Panc1 (cell line): ENCODE measurements at regions not wholly inside any gene's neighbourhood (a gene's known extent, or its start where the extent isn't known, plus 50 kb on each side); places are given as distances from the start of the nearest gene placed in this dataset.

Experiments used
- ATAC-seq: fragments of 200-7000 bp; cut with Tn5 transposase; 2 replicates; pipeline ENCODE4 v1.9.1; 2020; ENCODE audit warnings: mild to moderate bottlenecking, moderate library complexity
- BruUV-seq: library from RNA; stranded (reverse); fragments of 400-500 nt; replicated peaks from 2 replicates; lab custom pipeline; 2021; lab: Mats Ljungman, UMichigan
- CTCF ChIA-PET: fragments of 300-600 bp; sonication (Branson Sonifier 250); formaldehyde crosslinking; loops from one replicate; lab custom pipeline; 2022; ENCODE audit warnings: antibody characterized with exemption; lab: Charles Lee
- POLR2A ChIA-PET: fragments of 300-600 bp; sonication (Branson Sonifier 250); formaldehyde crosslinking; loops from one replicate; lab custom pipeline; 2022; ENCODE audit warnings: antibody characterized with exemption; lab: Charles Lee
- DNase-seq: peaks from one replicate; pipeline ENCODE4 v3.0.0-alpha.2; 2010; ENCODE audit warnings: low read depth, low spot score
- H3K27ac ChIP-seq: 2 replicates; pipeline ENCODE4 v1.5.1; 2011; ENCODE audit warnings: mild to moderate bottlenecking, low read length, inconsistent platforms
- H3K27me3 ChIP-seq: fragments of 200-500 bp; sonication (Bioruptor generic); 2 replicates; pipeline ENCODE4 v1.6.0; 2014; ENCODE audit warnings: low read length, inconsistent platforms; ENCODE audit not compliant: control insufficient read depth, insufficient read depth
- H3K36me3 ChIP-seq: fragments of 200-500 bp; sonication (Bioruptor generic); 2 replicates; pipeline ENCODE4 v1.5.1; 2014; ENCODE audit warnings: inconsistent platforms, mild to moderate bottlenecking, low read length, moderate library complexity; ENCODE audit not compliant: control insufficient read depth, insufficient read depth
- H3K4me1 ChIP-seq: 2 replicates; pipeline ENCODE4 v1.5.1; 2011; ENCODE audit warnings: inconsistent platforms, mild to moderate bottlenecking, low read length, moderate library complexity; ENCODE audit not compliant: control insufficient read depth, insufficient read depth
- H3K4me3 ChIP-seq, 2 experiments: 2 replicates each; pipeline ENCODE4 v1.5.1; 2011 to 2012; ENCODE audit warnings: low read depth in 2 of 2, low read length in 2 of 2, mild to moderate bottlenecking in 2 of 2, inconsistent platforms in 1 of 2, moderate library complexity in 1 of 2
- H3K9me3 ChIP-seq: fragments of 200-500 bp; sonication (Bioruptor generic); 2 replicates; pipeline ENCODE4 v1.5.1; 2014; ENCODE audit warnings: low read depth, mild to moderate bottlenecking, inconsistent platforms, low read length, moderate library complexity; ENCODE audit not compliant: control insufficient read depth, insufficient read depth
- POLR2AphosphoS5 ChIP-seq: IDR thresholded peaks from 2 replicates; pipeline ENCODE4 v1.6.1; 2012; ENCODE audit warnings: mild to moderate bottlenecking, low read depth, low read length, moderate library complexity
- REST ChIP-seq, 2 experiments: IDR thresholded peaks; 2 replicates each; pipeline ENCODE4 v1.6.1; 2011 to 2012; ENCODE audit warnings: low read depth in 2 of 2, control low read depth in 1 of 2, low read length in 1 of 2, mild to moderate bottlenecking in 1 of 2, moderate library complexity in 1 of 2; ENCODE audit not compliant: insufficient read depth in 1 of 2
- SIN3A ChIP-seq: IDR thresholded peaks from 2 replicates; pipeline ENCODE4 v1.6.1; 2012; ENCODE audit warnings: low read depth, mild to moderate bottlenecking, low read length, moderate library complexity, borderline replicate concordance; ENCODE audit not compliant: insufficient read depth
- TCF7L2 ChIP-seq: IDR thresholded peaks from 2 replicates; pipeline ENCODE4 v1.6.1; 2011; ENCODE audit warnings: mild to moderate bottlenecking, low read depth, low read length, inconsistent platforms
- in situ Hi-C: cut with HindIII; loops from 2 replicates; pipeline ENCODE4 v1.10.0; 2016; ENCODE audit warnings: low sequenced_read_pairs, low pct_unique_long_range_greater_than_20kb
- intact Hi-C: fragments of 100-400 bp; cut with micrococcal nuclease; formaldehyde crosslinking; loops from one replicate; pipeline ENCODE4 v1.10.0; 2022; ENCODE audit not compliant: unreplicated experiment
- TF ChIP-seq, protein P1 (sequence below): fragments of 450-650 bp; IDR thresholded peaks from 2 replicates; pipeline ENCODE4 v1.5.1; 2017; ENCODE audit warnings: mild to moderate bottlenecking

GRCh38 chr16:8096211-8096610 is 494.1 kb downstream of the TMEM114 start:
- in situ Hi-C loops, result no loop called here
- H3K36me3 ChIP-seq, result no peaks in the 10 kb centered on the region
- ChIA-PET CTCF (no interaction called here), POLR2A (no interaction called here)
- intact Hi-C loops, result no loop called here
- no peak overlapping the region for H3K27ac ChIP-seq
- BruUV-seq, result no TSS peak
- ATAC-seq, result no peak
- H3K9me3 ChIP-seq, result no peaks in the 10 kb centered on the region
- no peak for DNase-seq
- TF ChIP-seq TCF7L2, result no peak
- TF ChIP-seq, protein P1, sequence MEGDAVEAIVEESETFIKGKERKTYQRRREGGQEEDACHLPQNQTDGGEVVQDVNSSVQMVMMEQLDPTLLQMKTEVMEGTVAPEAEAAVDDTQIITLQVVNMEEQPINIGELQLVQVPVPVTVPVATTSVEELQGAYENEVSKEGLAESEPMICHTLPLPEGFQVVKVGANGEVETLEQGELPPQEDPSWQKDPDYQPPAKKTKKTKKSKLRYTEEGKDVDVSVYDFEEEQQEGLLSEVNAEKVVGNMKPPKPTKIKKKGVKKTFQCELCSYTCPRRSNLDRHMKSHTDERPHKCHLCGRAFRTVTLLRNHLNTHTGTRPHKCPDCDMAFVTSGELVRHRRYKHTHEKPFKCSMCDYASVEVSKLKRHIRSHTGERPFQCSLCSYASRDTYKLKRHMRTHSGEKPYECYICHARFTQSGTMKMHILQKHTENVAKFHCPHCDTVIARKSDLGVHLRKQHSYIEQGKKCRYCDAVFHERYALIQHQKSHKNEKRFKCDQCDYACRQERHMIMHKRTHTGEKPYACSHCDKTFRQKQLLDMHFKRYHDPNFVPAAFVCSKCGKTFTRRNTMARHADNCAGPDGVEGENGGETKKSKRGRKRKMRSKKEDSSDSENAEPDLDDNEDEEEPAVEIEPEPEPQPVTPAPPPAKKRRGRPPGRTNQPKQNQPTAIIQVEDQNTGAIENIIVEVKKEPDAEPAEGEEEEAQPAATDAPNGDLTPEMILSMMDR, result no peak
- no peak for TF ChIP-seq REST (IDR thresholded peaks at IDR 0.05; ENCODE audit: insufficient read depth in 1 of 2, low read depth in 2 of 2, low read length in 1 of 2)
- no peak for TF ChIP-seq SIN3A
- no peak for TF ChIP-seq POLR2AphosphoS5
- no peak overlapping the region for H3K4me3 ChIP-seq
- H3K4me1 ChIP-seq, result no peaks in the 10 kb centered on the region
- no peaks in the 10 kb centered on the region for H3K27me3 ChIP-seq

DNA sequence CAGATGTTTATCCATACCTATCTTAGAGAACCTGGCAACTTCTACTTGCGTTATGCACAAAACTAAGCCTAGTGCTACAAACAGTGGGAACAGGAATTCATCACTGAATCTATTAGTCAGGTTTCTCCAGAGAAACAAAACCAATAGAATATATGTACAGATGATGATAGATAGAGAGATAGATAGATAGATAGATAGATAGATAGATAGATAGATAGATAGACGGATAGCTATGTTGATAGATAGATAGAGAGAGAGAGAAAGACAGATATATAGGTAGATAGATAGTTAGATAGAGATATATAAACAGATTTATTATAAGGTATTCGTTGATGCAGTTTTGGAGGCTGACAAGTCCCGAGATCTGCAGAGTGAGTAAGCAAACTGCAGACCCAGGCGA is 495.6 kb downstream of the TMEM114 start:
- ATAC-seq, result no peak
- in situ Hi-C loops, result no loop called here

More for the DNA sequence above, 495.6 kb downstream of the TMEM114 start:
- intact Hi-C loops, result no loop called here
- DNase-seq, result no peak
- H3K27me3 ChIP-seq, result no peaks in the 10 kb centered on the region
- H3K27ac ChIP-seq, result no peak overlapping the region
- TF ChIP-seq POLR2AphosphoS5 (no peak), REST (IDR thresholded peaks at IDR 0.05; ENCODE audit: insufficient read depth in 1 of 2, low read depth in 2 of 2, low read length in 1 of 2) (no peak), TCF7L2 (no peak)
- TF ChIP-seq, protein P1, result no peak
- POLR2A ChIA-PET, result no interaction called here
- no TSS peak for BruUV-seq
- no peaks in the 10 kb centered on the region for H3K36me3 ChIP-seq
- no peak overlapping the region for H3K4me3 ChIP-seq
- CTCF ChIA-PET, result no interaction called here
- no peaks in the 10 kb centered on the region for H3K4me1 ChIP-seq
- H3K9me3 ChIP-seq, result no peaks in the 10 kb centered on the region
